GM12878 (cell line): ENCODE measurements at regions not wholly inside any gene's neighbourhood (a gene's known extent, or its start where the extent isn't known, plus 50 kb on each side); places are given as distances from the start of the nearest gene placed in this dataset.

Experiments
- ATAC-seq: fragments of 200-7000 bp; cut with Tn5 transposase; 3 replicates; pipeline ENCODE4 v1.9.1; 2020; ENCODE audit warnings: mild to moderate bottlenecking, moderate library complexity
- BruUV-seq: library from RNA; stranded (reverse); fragments of 400-500 nt; replicated peaks from 2 replicates; lab custom pipeline; 2021; lab: Mats Ljungman, UMichigan
- CTCF ChIA-PET: fragments of 300-600 bp; sonication (Branson Sonifier 250); formaldehyde crosslinking; extraction: SDS; loops from one replicate; lab custom pipeline; 2021; ENCODE audit warnings: inconsistent platforms; lab: Yijun Ruan, JAX
- POLR2A ChIA-PET: fragments of 350-600 bp; formaldehyde crosslinking; extraction: SDS; loops from one replicate; lab custom pipeline; 2021; ENCODE audit warnings: inconsistent platforms; lab: Charles Lee
- RAD21 ChIA-PET: fragments of 300-600 bp; sonication (Branson Sonifier 250); formaldehyde crosslinking; loops from one replicate; lab custom pipeline; 2023; ENCODE audit warnings: antibody characterized with exemption; ENCODE audit not compliant: unreplicated experiment; lab: Charles Lee
- SMC1A ChIA-PET: fragments of 300-600 bp; sonication (Branson Sonifier 250); formaldehyde crosslinking; loops from one replicate; lab custom pipeline; 2023; ENCODE audit not compliant: unreplicated experiment, uncharacterized antibody; lab: Charles Lee
- DNase-seq: peaks from one replicate; pipeline ENCODE4 v3.0.0-alpha.2; 2011; ENCODE audit warnings: low read depth, low spot score
- FAIRE-seq: peaks from 3 replicates; lab custom pipeline; 2011; peaks lifted over from hg19 to GRCh38; lab: Jason Lieb, UNC
- H2AFZ ChIP-seq: 2 replicates; pipeline ENCODE4 v1.6.0; 2011; ENCODE audit warnings: low read depth, low read length, control low read depth; ENCODE audit not compliant: control insufficient read depth
- H3K27ac ChIP-seq: 2 replicates; pipeline ENCODE4 v1.5.1; 2011; ENCODE audit warnings: control low read depth; ENCODE audit not compliant: control insufficient read depth, insufficient read depth
- H3K27me3 ChIP-seq, 2 experiments: replicated peaks in 1 of 2; 2 replicates each; pipeline versions ENCODE4 v1.6.0 to v1.6.1; 2011; ENCODE audit warnings: low read length in 1 of 2; ENCODE audit not compliant: control insufficient read depth in 2 of 2, insufficient read depth in 2 of 2
- H3K36me3 ChIP-seq, 2 experiments: 2 replicates each; pipeline ENCODE4 v1.5.1; 2011; ENCODE audit warnings: low read length in 1 of 2; ENCODE audit not compliant: control insufficient read depth in 2 of 2, insufficient read depth in 2 of 2
- H3K4me1 ChIP-seq: 2 replicates; pipeline ENCODE4 v1.6.1; 2011; ENCODE audit warnings: mild to moderate bottlenecking, low read length, moderate library complexity, mixed read lengths; ENCODE audit not compliant: control insufficient read depth, insufficient read depth
- H3K4me2 ChIP-seq: 2 replicates; pipeline ENCODE4 v1.6.0; 2011; ENCODE audit warnings: control low read depth; ENCODE audit not compliant: control insufficient read depth, insufficient read depth
- H3K4me3 ChIP-seq: fragments of 200-600 bp; sonication (generic); 2 replicates; pipeline ENCODE4 v1.5.1; 2016
- H3K79me2 ChIP-seq: 2 replicates; pipeline ENCODE4 v1.6.0; 2011; ENCODE audit warnings: low read length; ENCODE audit not compliant: control insufficient read depth, insufficient read depth
- H3K9ac ChIP-seq: 2 replicates; pipeline ENCODE4 v1.8.0; 2011; ENCODE audit warnings: low read length, control low read depth, mixed read lengths; ENCODE audit not compliant: control insufficient read depth, insufficient read depth
- H3K9me3 ChIP-seq: replicated peaks from 3 replicates; pipeline ENCODE4 v1.5.1; 2011; ENCODE audit warnings: mild to moderate bottlenecking, low read length; ENCODE audit not compliant: control insufficient read depth, insufficient read depth
- H4K20me1 ChIP-seq: 2 replicates; pipeline ENCODE4 v1.6.0; 2011; ENCODE audit not compliant: control insufficient read depth, insufficient read depth
- CBX5 ChIP-seq: sonication (generic); IDR thresholded peaks from 2 replicates; pipeline ENCODE4 v1.6.1; 2016; ENCODE audit warnings: low read depth, moderate library complexity, mild to moderate bottlenecking, inconsistent platforms
- TCF3 ChIP-seq: IDR thresholded peaks from 2 replicates; pipeline ENCODE4 v1.6.1; 2012; ENCODE audit warnings: low read depth, mild to moderate bottlenecking, low read length, borderline replicate concordance; ENCODE audit not compliant: insufficient read depth
- ZNF592 ChIP-seq: fragments of 450-650 bp; IDR thresholded peaks from 2 replicates; pipeline ENCODE4 v1.6.1; 2017; ENCODE audit warnings: mild to moderate bottlenecking, moderate library complexity
- WGBS: methylation state at CpG from one replicate; pipeline ENCODE4 v1.1.6; 2016; ENCODE audit warnings: low lambda C conversion rate; ENCODE audit not compliant: insufficient replicate concordance, insufficient coverage; ENCODE audit errors: missing lambda C conversion rate; 5-methylcytosine and 5-hydroxymethylcytosine counted together
- in situ Hi-C: fragments of 300-500 bp; cut with MboI; formaldehyde crosslinking; loops from 9 replicates; pipeline ENCODE4 v1.14.3; 2018; ENCODE audit warnings: mixed read lengths
- intact Hi-C: fragments of 100-400 bp; cut with micrococcal nuclease; formaldehyde crosslinking; loops from one replicate; pipeline ENCODE4 v1.14.2; 2022; ENCODE audit not compliant: unreplicated experiment

GRCh38 chr9:108386859-108387384, 468.9 kb downstream of the ACTL7B start:
- FAIRE-seq (no peak), ATAC-seq (no peak), DNase-seq (no peak)
- intact Hi-C loops (no loop called here), in situ Hi-C loops (no loop called here)
- ChIA-PET SMC1A (interaction anchor here (0.6 kb wide), 1 partner anchor 513 kb away, joined by 3 read pairs; no protein-coding TSS in a partner anchor), CTCF (no interaction called here), POLR2A (no interaction called here), RAD21 (no interaction called here)
- Histone ChIP-seq H3K27me3 (no peaks in the 10 kb centered on the region), H3K4me1 (no peaks in the 10 kb centered on the region), H3K79me2 (no peaks in the 10 kb centered on the region), H3K9ac (no peak overlapping the region), H3K9me3 (no peaks in the 10 kb centered on the region), H3K36me3 (no peaks in the 10 kb centered on the region), H4K20me1 (no peaks in the 10 kb centered on the region), H3K27ac (no peak overlapping the region), H3K4me2 (no peak overlapping the region), H3K4me3 (no peak overlapping the region), H2AFZ (no peak overlapping the region)
- WGBS, result 0% methylated on average over 1 of the region's 1 CpG
- TF ChIP-seq ZNF592 (no peak), TCF3 (no peak), CBX5 (no peak)
- no TSS peak for BruUV-seq
